GM10266 (cell line): ENCODE measurements at regions not wholly inside any gene's neighbourhood (a gene's known extent, or its start where the extent isn't known, plus 50 kb on each side); places are given as distances from the start of the nearest gene placed in this dataset.

Experiments used
- DNase-seq: peaks from one replicate; pipeline ENCODE4 v3.0.0; 2012; ENCODE audit errors: extremely low spot score
- CTCF ChIP-seq: IDR thresholded peaks from 2 replicates; pipeline ENCODE4 v1.5.1; 2012; ENCODE audit warnings: mild to moderate bottlenecking, low read depth; ENCODE audit not compliant: control insufficient read depth, insufficient read depth; ENCODE audit errors: missing control alignments

- DNase-seq = no peak
- no peak for TF ChIP-seq CTCF
Measured at GRCh38 chr16:50954469-50954868, 196.6 kb downstream of the SALL1 start.

- no peak for TF ChIP-seq CTCF
- DNase-seq = no peak
Measured at GRCh38 chr16:50953290-50953689, 197.8 kb downstream of the SALL1 start.

- TF ChIP-seq CTCF = no peak
- no peak for DNase-seq
Measured at GRCh38 chr16:50950955-50951354, 200.1 kb downstream of the SALL1 start.

- no peak for DNase-seq
- no peak for TF ChIP-seq CTCF
Measured at GRCh38 chr16:50948268-50948930, 202.7 kb downstream of the SALL1 start.

- no peak for TF ChIP-seq CTCF
- DNase-seq = no peak
Measured at GRCh38 chr16:50947826-50948225, 203.2 kb downstream of the SALL1 start.

GRCh38 chr16:50946606-50947005 is 204.5 kb downstream of the SALL1 start:
- DNase-seq = no peak
- TF ChIP-seq CTCF = no peak

GRCh38 chr16:50946098-50946497 is 204.2 kb downstream of the CYLD start:
- no peak for TF ChIP-seq CTCF
- DNase-seq = no peak
